Hepatocyte (in vitro differentiated cells): ENCODE measurements at regions not wholly inside any gene's neighbourhood (a gene's known extent, or its start where the extent isn't known, plus 50 kb on each side); places are given as distances from the start of the nearest gene placed in this dataset.

Experiments used
- DNase-seq: peaks from one replicate; pipeline ENCODE4 v3.0.0-alpha.2; 2016; ENCODE audit warnings: low spot score
- H2AFZ ChIP-seq: fragments of 200-600 bp; sonication (generic); 2 replicates; pipeline ENCODE4 v1.6.0; 2016; ENCODE audit warnings: antibody characterized with exemption, mild to moderate bottlenecking
- H3K27ac ChIP-seq: fragments of 200-600 bp; sonication (generic); 2 replicates; pipeline ENCODE4 v1.5.1; 2016; ENCODE audit warnings: mild to moderate bottlenecking
- H3K27me3 ChIP-seq: fragments of 200-600 bp; sonication (generic); 2 replicates; pipeline ENCODE4 v1.6.1; 2016
- H3K36me3 ChIP-seq: fragments of 200-600 bp; sonication (generic); replicated peaks from 2 replicates; pipeline ENCODE4 v1.5.1; 2016; ENCODE audit warnings: low read depth; ENCODE audit not compliant: insufficient read depth
- H3K4me1 ChIP-seq: fragments of 200-600 bp; sonication (generic); 2 replicates; pipeline ENCODE4 v1.5.1; 2016; ENCODE audit warnings: mild to moderate bottlenecking, moderate library complexity; ENCODE audit not compliant: insufficient read depth
- H3K4me2 ChIP-seq: fragments of 200-600 bp; sonication (generic); 2 replicates; pipeline ENCODE4 v1.6.0; 2016
- H3K4me3 ChIP-seq: fragments of 200-600 bp; sonication (generic); 2 replicates; pipeline ENCODE4 v1.5.1; 2016; ENCODE audit warnings: mild to moderate bottlenecking
- H3K79me2 ChIP-seq: fragments of 200-600 bp; sonication (generic); 2 replicates; pipeline ENCODE4 v1.6.0; 2017; ENCODE audit warnings: mild to moderate bottlenecking
- H3K9me2 ChIP-seq: fragments of 200-600 bp; sonication (generic); replicated peaks from 2 replicates; pipeline ENCODE4 v1.6.0; 2017; ENCODE audit warnings: mild to moderate bottlenecking; ENCODE audit not compliant: insufficient read depth
- H3K9me3 ChIP-seq: fragments of 200-600 bp; sonication (generic); 2 replicates; pipeline ENCODE4 v1.5.1; 2016; ENCODE audit warnings: low read depth, mild to moderate bottlenecking
- H4K20me1 ChIP-seq: fragments of 200-600 bp; sonication (generic); 2 replicates; pipeline ENCODE4 v1.6.0; 2016; ENCODE audit warnings: mild to moderate bottlenecking; ENCODE audit not compliant: insufficient read depth, poor library complexity, severe bottlenecking
- EZH2 ChIP-seq: fragments of 200-600 bp; sonication (generic); IDR thresholded peaks from 2 replicates; pipeline ENCODE4 v1.6.1; 2016; ENCODE audit warnings: antibody characterized with exemption, mild to moderate bottlenecking, borderline replicate concordance
- EZH2phosphoT487 ChIP-seq: fragments of 200-600 bp; sonication (generic); IDR thresholded peaks from one replicate; pipeline ENCODE4 v1.6.1; 2018; ENCODE audit warnings: antibody characterized with exemption, mild to moderate bottlenecking, low read depth, moderate library complexity; ENCODE audit not compliant: unreplicated experiment, severe bottlenecking
- WGBS: methylation state at CpG from one replicate; pipeline ENCODE4 v1.1.6; 2016; ENCODE audit warnings: low lambda C conversion rate; ENCODE audit errors: missing lambda C conversion rate; 5-methylcytosine and 5-hydroxymethylcytosine counted together
- TF ChIP-seq, protein P1 (sequence below): fragments of 200-600 bp; sonication (generic); IDR thresholded peaks from 2 replicates; pipeline ENCODE4 v1.5.1; 2016; ENCODE audit warnings: antibody characterized with exemption, mild to moderate bottlenecking; ENCODE audit not compliant: poor library complexity

DNA sequence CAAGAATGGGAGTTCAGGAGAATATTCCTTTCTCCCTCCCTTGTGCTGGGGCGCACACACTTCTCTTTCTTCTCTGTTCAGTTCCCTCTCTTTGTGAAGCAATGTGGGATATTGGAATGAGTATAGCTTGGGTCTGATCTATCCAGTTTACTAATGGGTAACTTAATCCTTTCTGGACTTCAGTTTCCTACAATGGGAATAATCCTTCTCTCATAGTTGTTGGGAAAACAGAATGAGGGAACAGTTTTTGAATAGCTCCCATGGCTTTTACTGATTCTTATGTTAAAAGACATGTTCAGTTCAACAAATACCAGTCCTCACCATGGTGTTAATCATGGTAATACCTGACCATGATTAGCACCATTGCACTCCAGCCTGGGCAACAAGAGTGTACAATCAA lies 93.1 kb downstream of the ARL4C start:
- Histone ChIP-seq H3K79me2 (no peaks in the 10 kb centered on the region), H3K4me1 (no peaks in the 10 kb centered on the region), H3K9me3 (no peaks in the 10 kb centered on the region), H3K4me3 (no peak overlapping the region), H3K9me2 (no peaks in the 10 kb centered on the region), H3K4me2 (no peak overlapping the region), H4K20me1 (no peaks in the 10 kb centered on the region), H3K27me3 (no peaks in the 10 kb centered on the region), H3K27ac (no peak overlapping the region), H3K36me3 (no peaks in the 10 kb centered on the region), H2AFZ (no peak overlapping the region)
- 100% methylated on average over 1 of the region's 1 CpG for WGBS
- DNase-seq, result no peak
- TF ChIP-seq EZH2phosphoT487 (no peak), EZH2 (no peak)
- TF ChIP-seq, protein P1, sequence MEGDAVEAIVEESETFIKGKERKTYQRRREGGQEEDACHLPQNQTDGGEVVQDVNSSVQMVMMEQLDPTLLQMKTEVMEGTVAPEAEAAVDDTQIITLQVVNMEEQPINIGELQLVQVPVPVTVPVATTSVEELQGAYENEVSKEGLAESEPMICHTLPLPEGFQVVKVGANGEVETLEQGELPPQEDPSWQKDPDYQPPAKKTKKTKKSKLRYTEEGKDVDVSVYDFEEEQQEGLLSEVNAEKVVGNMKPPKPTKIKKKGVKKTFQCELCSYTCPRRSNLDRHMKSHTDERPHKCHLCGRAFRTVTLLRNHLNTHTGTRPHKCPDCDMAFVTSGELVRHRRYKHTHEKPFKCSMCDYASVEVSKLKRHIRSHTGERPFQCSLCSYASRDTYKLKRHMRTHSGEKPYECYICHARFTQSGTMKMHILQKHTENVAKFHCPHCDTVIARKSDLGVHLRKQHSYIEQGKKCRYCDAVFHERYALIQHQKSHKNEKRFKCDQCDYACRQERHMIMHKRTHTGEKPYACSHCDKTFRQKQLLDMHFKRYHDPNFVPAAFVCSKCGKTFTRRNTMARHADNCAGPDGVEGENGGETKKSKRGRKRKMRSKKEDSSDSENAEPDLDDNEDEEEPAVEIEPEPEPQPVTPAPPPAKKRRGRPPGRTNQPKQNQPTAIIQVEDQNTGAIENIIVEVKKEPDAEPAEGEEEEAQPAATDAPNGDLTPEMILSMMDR, result no peak

DNA sequence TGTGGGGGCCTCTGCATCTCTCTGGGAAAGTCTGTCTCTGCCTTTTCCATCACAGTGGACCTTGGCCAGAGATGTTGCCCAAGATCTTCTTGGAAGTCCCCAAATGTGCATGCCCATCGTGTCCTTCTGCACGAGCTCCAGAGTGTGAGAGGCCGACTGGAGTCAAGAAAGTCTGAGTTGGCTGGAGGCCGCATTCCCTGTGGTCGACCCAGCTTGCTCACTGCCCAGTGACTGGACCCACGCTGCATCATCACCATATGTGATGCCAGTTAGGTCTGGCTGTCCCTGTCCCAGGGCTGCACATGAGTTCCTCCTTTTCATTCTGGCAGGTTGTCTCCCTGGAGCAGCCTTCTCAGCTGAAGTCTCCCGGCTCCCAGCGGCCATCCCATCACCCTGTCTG lies 93.8 kb downstream of the ARL4C start:
- H2AFZ ChIP-seq, result no peak overlapping the region
- H3K4me3 ChIP-seq, result no peak overlapping the region
- H3K36me3 ChIP-seq, result no peaks in the 10 kb centered on the region
- DNase-seq, result no peak
- H3K4me2 ChIP-seq, result no peak overlapping the region
- H3K79me2 ChIP-seq, result no peaks in the 10 kb centered on the region
- no peaks in the 10 kb centered on the region for H3K4me1 ChIP-seq
- H3K9me3 ChIP-seq, result no peaks in the 10 kb centered on the region
- no peak overlapping the region for H3K27ac ChIP-seq
- no peaks in the 10 kb centered on the region for H3K9me2 ChIP-seq
- WGBS, result 97% methylated on average over 8 of the region's 8 CpGs
- no peaks in the 10 kb centered on the region for H3K27me3 ChIP-seq
- no peaks in the 10 kb centered on the region for H4K20me1 ChIP-seq
- TF ChIP-seq EZH2phosphoT487, result no peak
- TF ChIP-seq, protein P1, result no peak
- no peak for TF ChIP-seq EZH2

DNA sequence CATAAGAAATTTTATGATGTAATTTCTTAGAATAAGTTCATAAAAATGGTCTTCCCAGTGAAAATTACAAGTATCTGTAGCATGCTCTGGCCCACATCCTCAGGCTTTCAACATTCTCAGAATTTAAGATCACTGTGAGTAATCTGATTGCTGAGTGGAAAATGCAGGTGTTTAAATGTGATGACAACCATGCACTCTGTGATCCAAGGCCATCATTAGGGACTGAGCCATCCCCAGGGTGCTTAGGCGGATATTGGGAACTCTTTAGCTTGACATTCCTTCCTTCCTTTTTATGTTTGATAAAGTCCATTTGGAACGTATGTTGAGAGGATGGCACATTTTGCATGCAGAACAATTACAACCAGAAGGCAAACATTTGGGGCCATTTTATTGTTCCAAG lies 95.5 kb downstream of the ARL4C start:
- Histone ChIP-seq H3K9me3 (no peaks in the 10 kb centered on the region), H3K9me2 (no peaks in the 10 kb centered on the region), H4K20me1 (no peaks in the 10 kb centered on the region), H3K79me2 (no peaks in the 10 kb centered on the region), H3K4me2 (no peak overlapping the region), H3K4me3 (no peak overlapping the region), H3K36me3 (no peaks in the 10 kb centered on the region), H3K27me3 (no peaks in the 10 kb centered on the region), H3K4me1 (no peaks in the 10 kb centered on the region), H3K27ac (no peak overlapping the region), H2AFZ (no peak overlapping the region)
- no peak for DNase-seq
- TF ChIP-seq, protein P1, result no peak
- no peak for TF ChIP-seq EZH2phosphoT487
- no peak for TF ChIP-seq EZH2
- WGBS, result 86% methylated on average over 2 of the region's 2 CpGs
